DOHH2 (cell line): ENCODE measurements at regions not wholly inside any gene's neighbourhood (a gene's known extent, or its start where the extent isn't known, plus 50 kb on each side); places are given as distances from the start of the nearest gene placed in this dataset.

Source experiments
- EZH2phosphoT487 ChIP-seq: fragments of 200-600 bp; sonication (generic); IDR thresholded peaks from 2 replicates; pipeline ENCODE4 v1.6.1; 2017; ENCODE audit warnings: borderline replicate concordance, mild to moderate bottlenecking, antibody characterized with exemption, low read length, moderate library complexity, mixed read lengths
- TF ChIP-seq, protein P1 (sequence below): fragments of 200-600 bp; sonication (generic); IDR thresholded peaks from one replicate; pipeline ENCODE4 v1.5.1; 2014; ENCODE audit warnings: antibody characterized with exemption, mild to moderate bottlenecking, low read depth, low read length; ENCODE audit not compliant: poor library complexity, severe bottlenecking

DNA sequence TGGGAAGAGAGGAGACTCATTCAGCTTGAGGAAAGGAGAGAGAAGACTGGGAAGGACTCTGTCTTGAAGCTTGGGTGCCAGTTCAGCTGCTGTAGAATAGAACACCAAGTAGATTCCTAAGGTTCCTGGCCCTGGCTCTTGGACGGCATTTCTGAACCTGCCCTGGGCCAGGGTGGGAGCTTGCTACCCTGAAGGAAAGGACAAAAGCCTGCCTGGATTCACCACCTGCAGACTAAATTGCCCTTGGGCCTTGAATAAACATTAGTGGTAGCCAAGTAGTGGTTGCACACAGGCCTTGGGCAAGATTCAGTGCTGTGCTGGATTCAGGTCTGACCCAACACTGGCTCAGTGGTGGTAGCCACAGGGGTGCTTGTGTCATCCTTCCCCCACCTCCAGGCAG lies 588.4 kb upstream of the AMOT start:
- TF ChIP-seq, protein P1, sequence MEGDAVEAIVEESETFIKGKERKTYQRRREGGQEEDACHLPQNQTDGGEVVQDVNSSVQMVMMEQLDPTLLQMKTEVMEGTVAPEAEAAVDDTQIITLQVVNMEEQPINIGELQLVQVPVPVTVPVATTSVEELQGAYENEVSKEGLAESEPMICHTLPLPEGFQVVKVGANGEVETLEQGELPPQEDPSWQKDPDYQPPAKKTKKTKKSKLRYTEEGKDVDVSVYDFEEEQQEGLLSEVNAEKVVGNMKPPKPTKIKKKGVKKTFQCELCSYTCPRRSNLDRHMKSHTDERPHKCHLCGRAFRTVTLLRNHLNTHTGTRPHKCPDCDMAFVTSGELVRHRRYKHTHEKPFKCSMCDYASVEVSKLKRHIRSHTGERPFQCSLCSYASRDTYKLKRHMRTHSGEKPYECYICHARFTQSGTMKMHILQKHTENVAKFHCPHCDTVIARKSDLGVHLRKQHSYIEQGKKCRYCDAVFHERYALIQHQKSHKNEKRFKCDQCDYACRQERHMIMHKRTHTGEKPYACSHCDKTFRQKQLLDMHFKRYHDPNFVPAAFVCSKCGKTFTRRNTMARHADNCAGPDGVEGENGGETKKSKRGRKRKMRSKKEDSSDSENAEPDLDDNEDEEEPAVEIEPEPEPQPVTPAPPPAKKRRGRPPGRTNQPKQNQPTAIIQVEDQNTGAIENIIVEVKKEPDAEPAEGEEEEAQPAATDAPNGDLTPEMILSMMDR: no peak
- no peak for TF ChIP-seq EZH2phosphoT487
